ENCODE measurements at regions not wholly inside any gene's neighbourhood (a gene's known extent, or its start where the extent isn't known, plus 50 kb on each side); places are given as distances from the start of the nearest gene placed in this dataset.

DNA sequence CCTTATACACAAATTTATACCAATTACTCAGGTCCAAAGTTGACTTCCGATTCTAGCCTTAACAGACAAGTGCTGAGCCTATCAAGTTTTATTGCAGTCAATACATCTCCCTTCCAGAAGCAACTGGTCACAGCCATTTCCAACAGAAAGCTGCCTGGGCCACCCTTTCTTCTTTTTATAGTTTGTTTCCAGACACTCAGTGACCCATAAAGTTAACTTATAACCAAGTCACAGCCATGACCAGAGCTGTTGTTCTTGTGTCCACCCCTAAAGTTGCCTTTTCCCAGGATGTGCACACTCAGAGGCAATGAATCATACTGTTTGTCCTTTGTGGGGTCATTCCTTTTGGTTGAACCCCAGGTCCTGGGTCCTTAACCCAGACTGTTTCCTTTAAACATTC is 89.9 kb downstream of the CD83 start:
- TF ChIP-seq POLR2A (IDR thresholded peaks at IDR 0.05; ENCODE audit: low read length): no peak
- TF ChIP-seq GATA1 (IDR thresholded peaks at IDR 0.05; ENCODE audit: low read depth, low read length): no peak

All from erythroblast (primary cell).